Activated CD8-positive, alpha-beta memory T cell treated with anti-CD3 and anti-CD28 coated beads, Interleukin-2, amount 50 U/mL, for 4 hours (primary cell): ENCODE measurements at regions not wholly inside any gene's neighbourhood (a gene's known extent, or its start where the extent isn't known, plus 50 kb on each side); places are given as distances from the start of the nearest gene placed in this dataset.
"Not testable (repeated sequence)": the region's sequence is repeated elsewhere in the genome, so short reads cannot be mapped to it uniquely, and the experiment has no call there.

Source experiments
- DNase-seq: peaks from one replicate; pipeline ENCODE4 v3.0.0-alpha.2; 2020

- DNase-seq = no peak
Measured at GRCh38 chr1:30165116-30165515, 558.3 kb downstream of the MATN1 start.

- DNase-seq = no peak
Measured at GRCh38 chr1:30164693-30165092, 558.7 kb downstream of the MATN1 start.

DNA sequence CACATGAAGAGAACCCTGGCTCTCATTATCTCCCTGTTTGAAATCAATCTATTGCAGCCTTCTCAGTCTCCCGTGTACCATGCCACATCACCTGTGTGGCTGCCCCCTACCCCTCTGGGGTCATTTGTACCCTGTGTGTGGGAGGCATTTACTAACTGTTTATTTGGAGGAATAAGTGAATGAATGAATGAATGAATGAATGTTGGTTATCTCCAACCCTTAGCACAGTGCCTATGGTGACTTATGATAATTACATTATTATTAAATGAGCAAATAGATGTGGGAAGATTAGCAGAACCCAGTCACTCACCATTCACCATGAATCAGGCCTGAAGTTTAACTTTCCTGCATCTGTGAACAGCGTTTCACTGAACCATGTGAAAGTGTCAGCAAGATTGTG is 560.8 kb downstream of the MATN1 start:
- no peak for DNase-seq

DNA sequence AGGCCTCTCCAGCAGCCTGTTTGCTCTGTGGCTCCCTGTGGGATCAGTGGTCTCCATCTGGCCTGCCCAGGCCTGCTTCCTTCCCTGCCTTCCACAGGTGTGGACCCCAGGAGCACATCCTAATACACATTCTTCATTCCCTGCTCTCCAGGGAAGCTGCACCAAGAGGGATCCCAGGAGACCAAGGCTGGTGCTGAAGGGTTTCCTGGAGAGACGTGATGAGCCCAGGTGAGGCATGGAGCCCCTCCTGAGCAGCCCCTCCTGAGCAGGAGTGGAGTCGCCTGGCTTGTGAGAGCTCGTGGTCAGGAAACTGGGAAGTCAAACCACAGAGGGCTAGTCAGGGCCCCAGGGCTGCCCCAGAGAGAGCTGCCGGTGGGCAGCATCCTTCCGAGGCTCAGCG is 561.4 kb downstream of the MATN1 start:
- no peak for DNase-seq

DNA sequence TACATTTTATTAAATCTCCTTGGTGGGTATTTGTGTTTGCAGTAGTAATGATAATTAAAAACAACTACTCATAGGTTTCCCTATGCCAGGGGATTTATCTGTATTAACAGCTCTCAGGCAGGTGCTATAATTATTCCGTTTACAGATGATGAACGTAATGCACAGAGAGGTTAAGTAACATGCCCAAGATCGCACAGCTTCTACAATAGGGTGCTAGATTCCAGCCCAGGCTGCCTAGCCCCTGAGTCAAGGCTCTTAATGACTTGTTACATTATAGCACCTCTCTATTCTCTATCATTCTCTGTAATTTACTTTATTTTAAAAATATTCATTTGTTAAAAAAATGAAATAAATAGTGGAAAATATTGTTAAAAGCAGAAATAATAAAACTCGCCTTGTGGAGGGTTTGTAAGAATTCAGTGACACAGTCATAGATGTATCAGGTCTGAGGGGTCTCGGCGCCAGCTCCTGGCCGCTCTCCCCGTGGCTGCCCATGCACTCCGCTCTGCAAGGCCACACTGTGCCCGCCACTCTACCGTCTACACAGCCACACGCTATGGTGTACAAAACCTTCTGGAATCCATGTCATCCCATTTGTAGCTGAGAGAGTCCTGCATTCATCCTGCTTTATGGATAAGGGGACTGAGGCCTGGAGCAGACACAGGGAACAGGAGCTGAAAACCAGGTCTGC is 562.2 kb downstream of the MATN1 start:
- DNase-seq = no peak

DNA sequence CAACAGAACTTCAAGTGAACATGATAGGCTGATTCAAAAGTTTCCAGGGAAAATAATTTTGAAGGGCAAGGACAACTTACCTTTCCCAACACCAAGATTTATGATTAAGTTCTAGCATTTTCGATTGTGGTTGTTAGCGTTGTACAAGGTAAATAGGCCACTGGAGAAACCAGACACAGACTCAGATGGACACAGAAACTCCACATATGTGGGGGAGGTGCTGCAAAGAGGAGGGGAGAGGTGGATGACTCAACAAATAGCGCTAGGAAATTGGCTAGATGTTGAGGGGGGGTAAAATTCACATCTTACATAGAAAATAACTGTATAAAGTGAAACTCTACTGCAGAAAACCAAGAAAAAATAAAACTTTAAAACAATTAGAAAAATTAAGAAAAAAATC is 564.4 kb downstream of the MATN1 start:
- DNase-seq = no peak

DNA sequence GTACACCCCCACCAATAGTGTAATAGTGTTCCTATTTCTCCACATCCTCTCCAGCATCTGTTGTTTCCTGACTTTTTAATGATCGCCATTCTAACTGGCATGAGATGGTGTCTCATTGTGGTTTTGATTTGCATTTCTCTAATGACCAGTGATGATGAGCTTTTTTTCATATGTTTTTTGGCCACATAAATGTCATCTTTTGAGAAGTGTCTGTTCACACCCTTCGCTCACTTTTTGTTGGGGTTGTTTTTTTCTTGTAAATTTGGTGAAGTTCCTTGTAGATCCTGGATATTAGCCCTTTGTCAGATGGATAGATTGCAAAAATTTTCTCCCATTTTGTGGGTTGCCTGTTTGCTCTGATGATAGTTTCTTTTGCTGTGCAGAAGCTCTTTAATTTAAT is 567.7 kb downstream of the MATN1 start:
- not testable (repeated sequence) for DNase-seq

DNA sequence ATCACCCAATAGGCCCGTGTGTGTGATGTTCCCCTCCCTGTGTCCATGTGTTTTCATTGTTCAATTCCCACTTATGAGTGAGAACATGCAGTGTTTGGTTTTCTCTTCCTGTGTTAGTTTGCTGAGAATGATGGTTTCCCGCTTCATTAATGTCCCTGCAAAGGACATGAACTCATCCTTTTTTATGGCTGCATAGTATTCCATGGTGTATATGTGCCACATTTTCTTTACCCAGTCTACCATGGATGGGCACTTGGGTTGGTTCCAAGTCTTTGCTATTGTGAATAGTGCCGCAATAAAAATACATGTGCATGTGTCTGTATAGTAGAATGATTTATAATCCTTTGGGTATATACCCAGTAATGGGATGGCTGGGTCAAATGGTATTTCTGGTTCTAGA is 568.1 kb downstream of the MATN1 start:
- not testable (repeated sequence) for DNase-seq

DNA sequence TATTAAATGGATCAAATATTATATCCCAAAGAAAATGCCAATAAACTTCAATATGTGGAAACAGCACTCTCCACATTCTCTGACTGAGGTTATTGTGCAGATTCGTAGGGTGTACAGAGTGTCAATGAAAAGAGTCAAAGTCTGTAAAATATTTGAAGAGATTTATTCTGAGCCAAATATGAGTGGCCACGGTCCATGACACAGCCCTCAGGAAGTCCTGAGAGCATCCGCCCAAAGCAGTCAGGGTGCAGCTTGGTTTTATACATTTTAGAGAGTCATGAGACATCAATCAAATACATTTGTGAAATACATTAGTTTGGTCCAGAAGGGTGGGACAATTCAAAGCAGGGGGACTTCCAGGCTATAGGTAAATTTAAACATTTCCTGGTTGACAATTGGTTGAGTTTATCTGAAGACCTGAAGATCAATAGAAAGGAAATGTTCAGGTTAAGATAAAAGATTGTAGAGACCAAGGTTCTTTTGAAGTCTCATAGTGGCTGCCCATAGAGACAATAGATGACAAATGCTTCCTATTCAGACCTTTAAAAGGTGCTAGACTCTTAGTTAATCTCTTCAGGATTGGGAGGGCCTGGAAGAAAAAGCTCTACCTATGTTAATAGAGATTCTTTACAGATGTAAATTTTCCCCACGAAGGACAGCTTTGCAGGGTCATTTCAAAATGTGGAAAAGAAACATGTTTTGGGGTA is 569.5 kb downstream of the MATN1 start:
- no peak for DNase-seq

DNA sequence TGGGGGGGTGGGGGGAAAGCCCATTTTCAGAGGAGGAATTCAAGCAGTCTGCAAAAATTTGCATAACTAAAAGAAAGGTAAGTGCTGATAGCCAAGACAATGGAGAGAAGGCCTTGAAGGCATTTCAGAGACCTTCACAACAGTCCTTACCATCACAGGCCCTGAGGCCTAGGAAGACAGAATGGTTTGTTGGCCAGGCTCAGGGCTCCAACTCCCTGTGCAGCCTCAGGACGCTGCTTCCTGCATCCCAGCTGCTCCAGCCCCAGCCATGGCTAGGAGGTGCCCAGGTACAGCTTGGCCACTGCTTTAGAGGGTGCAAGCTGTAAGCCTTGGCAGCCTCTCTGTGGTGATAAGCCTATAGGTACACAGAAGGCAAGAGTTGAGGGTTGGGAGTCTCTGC is 571.6 kb downstream of the MATN1 start:
- DNase-seq = no peak

DNA sequence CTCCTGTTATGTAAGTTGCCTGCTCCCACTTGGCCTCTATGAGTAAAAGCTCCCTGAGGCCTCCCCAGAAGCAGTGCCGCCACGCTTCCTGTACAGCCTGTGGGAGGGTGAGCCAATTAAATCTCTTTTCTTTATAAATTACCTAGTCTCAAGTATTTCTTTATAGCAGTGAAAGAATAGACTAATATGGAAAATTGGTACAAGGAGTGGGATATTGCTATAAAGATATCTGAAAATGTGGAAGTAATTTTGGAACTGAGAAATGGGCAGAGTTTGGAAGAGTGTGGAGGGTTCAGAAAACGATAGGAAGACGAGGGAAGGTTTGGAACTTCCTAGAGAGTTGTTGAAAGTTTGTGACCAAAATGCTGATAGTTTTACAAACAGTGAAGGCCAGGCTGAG is 572.3 kb downstream of the MATN1 start:
- DNase-seq = no peak

GRCh38 chr1:30149226-30149625 is 574.2 kb downstream of the MATN1 start:
- DNase-seq = no peak

GRCh38 chr1:30148676-30149075 is 574.7 kb downstream of the MATN1 start:
- no peak for DNase-seq

DNA sequence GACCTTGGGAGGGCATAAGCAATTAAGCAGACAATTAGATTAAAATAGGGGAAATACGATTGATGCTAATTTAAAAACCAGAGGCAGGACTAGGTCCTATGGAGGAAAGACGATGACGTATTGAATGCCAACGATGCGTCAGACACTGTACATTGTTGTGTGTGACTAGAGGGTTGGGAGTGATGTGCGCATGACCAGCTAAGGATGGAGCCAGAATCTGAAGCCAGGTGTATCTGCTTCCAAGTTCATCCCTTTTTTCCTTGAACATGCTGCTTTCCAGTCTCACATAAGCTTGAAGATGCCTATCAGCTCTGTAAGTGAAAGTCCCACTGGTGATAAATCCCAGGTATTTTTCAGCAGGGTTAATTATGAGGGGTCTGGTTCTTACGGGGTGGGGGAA is 576.2 kb downstream of the MATN1 start:
- DNase-seq = no peak

DNA sequence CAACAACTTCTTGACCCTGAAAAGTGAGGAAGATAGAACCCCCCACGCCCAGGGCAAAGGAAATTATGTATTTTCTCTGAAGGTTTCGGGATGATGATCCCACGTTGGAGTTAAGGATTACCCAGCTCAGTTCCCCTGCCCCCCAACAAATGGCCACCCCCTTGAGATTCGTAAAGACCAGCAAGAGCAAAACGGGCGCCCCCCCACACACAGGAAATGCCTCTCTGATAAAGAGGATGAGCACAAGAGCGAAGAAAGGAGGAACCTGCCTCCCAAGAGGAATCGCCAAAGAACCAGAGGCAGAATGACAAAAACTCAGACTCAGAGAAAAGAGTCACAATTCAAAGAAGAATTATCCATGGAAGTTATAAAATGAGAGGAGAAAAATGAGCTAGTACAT is 576.9 kb downstream of the MATN1 start:
- no peak for DNase-seq

DNA sequence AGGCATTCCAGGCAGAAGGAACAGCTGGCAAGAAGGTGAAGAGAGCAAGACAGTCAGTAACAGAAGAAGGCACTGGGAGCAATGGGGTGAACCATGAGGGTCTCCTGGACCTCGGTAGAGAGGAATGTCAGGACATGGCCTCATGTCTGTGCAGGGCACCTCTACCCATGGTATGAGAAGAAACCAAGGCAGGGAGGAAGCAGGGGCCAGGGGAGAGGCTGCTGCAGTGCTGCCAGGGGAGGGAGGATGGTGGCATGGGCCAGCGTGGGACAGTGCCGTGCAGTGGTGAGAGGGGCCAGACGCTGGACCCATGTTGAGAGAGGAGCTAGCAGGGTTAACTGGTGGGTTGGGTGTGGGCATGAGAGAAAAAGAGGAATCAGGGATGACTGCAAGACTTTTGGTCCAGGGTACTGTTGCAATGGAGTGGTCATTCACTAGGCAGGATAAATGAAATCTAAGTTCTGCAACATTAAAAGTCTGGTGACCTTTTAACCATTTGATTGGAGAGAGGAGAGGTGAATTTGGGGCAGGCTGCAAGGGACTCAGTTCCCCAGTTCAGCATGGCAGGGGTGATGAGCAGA is 577.6 kb downstream of the MATN1 start:
- no peak for DNase-seq

DNA sequence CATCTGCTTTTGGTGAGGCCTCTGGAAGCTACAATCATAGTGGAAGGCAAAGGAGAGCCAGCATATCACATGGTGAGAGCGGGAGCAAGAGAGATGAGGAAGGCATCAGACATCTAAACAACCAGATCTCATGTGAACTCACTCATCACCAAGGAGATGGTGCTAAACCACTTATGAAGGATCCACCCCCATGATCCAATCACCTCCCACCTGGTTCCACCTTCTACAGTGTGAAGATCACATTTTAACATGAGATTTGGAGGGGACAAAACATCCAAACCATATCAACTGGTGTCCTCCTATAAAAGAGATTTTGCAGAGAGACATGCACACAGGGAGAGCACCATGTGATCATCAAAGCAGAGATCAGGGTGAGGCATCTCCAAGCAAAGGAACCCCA is 578.6 kb downstream of the MATN1 start:
- DNase-seq = no peak

DNA sequence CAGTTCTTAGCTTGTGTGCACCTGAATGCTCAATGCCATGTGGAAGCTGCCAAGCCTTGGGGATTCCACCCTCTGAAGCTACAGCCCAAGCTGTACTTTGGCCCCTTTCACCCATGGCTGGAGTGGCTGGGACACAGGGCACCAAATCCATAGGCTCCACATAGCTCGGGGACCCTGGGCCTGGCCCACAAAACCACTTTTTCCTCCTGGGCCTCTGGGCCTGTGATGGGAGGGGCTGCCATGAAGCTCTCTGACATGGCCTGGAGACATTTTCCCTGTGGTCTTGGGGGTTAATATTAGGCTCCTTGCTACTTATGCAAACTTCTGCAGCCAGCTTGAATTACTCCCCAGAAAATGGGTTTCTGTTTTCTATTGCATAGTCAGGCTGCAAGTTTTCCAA is 579.9 kb downstream of the MATN1 start:
- no peak for DNase-seq

DNA sequence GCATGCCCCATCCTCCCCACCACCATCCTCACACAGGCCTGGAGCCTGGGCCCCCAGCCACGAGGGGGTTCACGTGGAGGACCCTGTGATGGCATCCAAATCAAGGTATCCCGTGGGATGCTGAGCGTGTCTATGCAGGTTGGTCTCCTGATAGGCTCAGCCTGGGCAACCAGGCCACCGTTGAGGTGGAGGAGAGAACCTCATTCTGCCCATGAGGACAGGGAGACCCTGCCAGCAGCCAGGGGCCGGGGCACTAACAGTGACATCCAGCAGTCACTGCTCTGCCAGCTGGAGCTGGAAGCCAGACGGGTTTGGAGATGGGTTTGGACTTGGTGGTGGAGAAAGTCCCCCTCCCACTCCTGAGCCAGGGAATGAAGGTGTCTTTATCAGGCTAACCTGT is 582.8 kb downstream of the MATN1 start:
- DNase-seq = no peak

DNA sequence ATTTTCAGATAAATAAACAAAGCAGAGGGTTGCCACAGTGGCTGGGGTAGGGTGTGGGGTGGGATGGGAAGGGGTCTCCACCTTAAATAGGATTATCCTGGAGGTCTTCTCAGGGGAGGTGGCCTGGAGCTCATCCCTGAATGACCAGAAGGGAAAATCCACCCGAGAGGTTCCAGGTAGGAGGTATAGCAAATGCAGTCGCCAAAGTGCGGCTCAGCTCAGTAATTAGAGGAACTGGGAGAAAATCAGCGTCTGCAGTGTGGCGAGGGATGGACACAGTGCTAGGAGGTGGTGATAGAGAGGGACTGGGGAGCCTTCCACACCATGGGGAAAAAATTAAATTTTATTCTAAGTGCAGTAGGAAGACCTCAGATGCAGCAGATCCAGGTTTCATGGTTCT is 584.5 kb downstream of the MATN1 start:
- DNase-seq = no peak

- DNase-seq = no peak
Measured at GRCh38 chr1:30137001-30137400, 586.4 kb downstream of the MATN1 start.

DNA sequence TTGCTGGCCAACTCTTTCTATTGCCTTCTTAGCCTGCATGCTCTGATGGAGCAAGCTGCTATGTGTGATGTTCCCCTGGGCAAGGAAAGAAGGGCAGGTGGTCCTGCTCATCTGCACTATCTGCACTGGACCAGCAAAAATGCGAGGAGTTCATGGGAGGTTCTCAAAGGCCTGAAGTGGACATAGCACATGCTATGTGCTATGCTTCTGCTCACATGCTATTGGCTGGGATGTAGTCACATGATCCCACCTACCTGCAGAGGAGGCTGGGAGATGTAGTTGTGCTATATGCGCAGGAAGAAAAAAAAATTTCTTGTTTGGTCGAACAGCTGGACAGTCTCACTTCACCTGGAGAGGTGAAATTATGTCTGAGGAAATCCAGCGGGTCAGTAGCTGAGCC is 587.7 kb downstream of the MATN1 start:
- no peak for DNase-seq

- DNase-seq = no peak
Measured at GRCh38 chr1:30134466-30135217, 588.7 kb downstream of the MATN1 start.
